NCI-H187 (cell line): ENCODE measurements at regions not wholly inside any gene's neighbourhood (a gene's known extent, or its start where the extent isn't known, plus 50 kb on each side); places are given as distances from the start of the nearest gene placed in this dataset.

ENCODE experiments used
- DNase-seq, 2 experiments: peaks; one replicate each; lab custom pipeline; 2025; lab: John Stamatoyannopoulos, UW

DNA sequence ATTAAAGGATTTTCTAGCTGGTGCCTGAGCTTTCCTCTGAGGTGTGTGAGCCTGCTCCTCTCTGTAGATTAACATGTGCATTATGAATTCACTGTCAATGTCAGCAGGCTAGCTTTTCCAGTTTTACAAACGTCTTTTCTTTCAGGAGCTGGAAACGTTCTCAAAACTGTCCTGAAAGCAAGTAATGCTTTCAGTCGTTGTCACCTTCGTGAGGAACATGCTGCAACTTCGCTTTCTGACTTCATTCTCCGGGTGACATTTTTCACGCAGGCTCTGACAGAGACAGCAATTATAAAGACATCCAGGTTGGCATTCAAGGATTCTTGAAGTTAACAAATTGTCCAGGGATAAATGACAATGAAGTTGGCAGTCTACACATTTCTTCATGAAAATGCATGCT is 671.5 kb downstream of the DHX35 start:
- no peak for DNase-seq

DNA sequence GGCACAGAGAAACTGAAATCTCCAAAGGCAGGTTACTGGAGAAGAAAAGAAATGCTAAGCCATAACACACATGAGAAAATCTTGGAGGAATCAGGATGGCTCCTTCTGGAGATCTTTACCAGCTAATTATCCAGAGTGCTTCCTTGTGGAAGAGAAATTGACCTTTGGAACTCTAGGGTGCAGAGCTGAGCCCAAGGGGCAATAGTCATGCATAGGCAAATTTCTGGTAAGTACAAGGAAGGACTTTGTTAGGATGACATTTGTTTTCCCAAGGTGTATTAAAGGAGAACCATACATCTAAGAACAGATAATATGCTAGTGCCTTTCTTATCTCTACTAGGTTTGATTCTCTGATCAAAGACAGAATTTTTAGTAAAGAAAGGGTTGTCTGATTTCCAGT is 670.6 kb downstream of the DHX35 start:
- no peak for DNase-seq

DNA sequence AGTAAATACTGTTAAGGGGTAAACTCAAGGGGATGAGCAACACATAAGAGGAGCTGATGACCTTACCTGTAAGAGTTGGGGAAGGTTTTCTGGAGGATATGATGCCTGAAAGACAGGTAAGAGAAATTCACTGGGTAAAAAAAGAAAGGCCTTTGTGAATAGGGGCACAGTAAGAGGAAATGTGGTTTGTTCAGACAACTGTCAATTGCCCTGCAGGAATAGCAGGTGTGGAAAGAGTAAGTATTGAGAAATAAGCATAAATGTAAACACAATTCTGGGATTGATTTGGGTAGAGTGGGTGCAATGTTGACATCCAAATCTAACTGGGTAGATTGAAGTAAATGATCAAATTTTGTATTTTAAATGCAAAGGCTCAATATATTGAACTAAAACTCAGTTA is 670.0 kb downstream of the DHX35 start:
- no peak for DNase-seq

DNA sequence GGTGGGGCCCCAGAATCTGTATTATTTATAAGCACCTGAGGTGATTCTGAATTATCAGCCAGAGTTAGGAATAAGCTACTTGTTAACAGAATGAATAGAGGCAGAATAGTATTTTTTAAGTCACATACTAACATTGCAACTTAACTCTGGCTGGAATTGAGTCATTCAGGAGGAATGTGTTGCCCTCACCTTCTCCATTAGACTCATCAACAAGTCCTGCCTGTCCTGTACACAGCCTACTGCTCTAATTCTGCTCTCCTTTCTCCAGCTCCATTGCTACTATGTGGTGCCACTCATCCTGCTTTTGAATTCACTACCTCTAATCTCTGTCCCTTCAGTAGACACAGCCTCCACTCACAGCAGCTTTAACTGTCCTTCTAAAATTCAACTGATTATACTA is 669.4 kb downstream of the DHX35 start:
- DNase-seq: no peak

DNA sequence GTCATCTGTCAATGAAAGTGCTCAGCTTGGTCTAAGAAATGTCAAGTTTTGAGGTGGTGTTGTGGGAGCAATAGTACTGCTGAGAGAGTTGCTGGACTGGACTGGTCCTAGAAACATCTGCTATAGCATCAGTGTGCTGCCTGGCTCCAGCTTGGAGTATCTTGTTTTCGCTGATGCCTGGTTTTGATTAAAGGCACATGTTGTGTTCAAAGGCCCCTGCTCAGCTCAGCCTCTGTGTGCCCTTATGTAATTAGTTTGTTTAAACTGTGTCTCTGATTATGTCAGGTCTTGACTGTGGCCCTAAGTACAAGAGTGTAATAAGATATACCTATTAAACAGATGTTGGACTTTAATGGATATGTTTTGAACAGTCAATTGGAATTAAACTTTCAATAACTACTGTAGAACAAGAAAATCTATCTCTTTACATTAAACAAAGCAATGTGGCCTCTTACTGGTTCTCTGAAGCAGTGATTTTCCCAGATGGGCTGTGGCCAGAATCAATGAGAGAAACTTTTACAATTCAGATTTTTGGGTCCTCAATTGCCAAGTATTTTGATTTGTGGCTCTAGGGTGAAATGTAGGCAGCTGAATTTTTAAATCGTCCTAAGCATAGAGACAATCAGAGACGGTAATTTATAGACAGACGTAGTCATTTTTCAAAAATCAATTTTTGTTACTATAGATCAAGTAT is 668.2 kb downstream of the DHX35 start:
- DNase-seq: no peak

DNA sequence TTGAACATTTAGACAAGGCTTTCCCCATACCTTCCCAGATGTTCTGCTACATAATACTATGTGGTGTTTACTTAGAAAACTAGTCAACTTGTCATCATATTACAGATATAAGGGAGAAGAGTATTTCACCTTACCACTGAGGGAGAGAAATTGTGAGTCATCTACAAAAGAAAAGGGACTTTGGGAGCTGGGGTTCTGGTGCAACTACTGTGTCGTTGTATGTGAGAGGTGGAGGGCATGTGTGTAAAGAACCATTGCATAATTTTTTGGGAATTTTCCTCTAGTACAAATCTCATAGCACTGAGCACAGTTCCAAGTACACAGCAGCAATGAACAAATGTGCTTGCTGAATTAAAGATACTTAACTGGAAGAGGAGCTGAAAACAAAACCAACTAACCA is 665.6 kb downstream of the DHX35 start:
- no peak for DNase-seq

DNA sequence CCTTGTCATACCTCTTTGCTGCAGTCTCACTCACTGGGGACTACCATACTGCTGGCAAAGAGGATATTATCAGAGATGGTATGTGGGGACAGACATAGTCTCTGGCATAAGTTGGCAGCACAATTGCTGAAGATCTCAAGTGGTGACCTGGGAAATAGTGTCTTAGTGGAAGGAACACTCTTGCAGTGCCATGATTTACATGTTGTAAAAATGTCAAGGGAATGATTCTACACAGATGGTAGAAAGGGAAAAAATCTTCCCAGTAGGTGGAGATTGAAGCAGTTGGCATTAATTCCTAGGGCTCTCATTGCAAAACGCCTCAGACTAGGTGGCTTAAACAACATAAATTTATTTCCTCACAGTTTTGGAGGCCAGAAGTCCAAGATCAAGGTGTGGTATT is 662.2 kb downstream of the DHX35 start:
- DNase-seq: no peak

DNA sequence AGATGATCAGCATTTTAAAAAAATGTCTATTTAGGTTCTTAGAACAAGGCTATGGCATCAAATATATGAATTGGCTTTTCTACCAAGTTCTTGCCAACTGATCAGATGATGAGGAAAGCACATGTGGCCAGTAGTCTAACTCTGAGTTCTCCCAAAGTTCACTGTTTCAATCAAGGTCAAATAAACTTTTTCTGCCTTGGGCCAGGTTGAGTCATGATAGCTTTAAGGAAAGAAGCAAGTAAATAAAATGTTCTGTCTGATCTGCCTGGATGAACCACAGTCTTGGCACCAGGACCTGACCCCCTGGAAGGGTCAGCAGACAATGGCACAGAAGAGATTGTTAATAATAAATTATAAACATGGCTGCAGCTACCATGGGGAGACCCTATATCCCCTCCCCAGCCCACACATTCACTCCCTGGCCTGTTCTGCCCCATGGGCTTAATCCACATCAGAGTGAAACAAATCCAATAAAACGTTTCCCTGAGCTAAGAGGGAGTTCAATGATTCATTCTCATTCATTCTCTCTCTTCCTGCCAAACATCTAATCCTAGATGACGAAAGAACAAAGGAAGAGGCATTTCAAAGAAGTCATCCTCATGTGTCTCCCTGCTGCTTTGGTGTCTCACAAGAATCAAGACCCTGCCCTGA is 661.6 kb downstream of the DHX35 start:
- DNase-seq: no peak

DNA sequence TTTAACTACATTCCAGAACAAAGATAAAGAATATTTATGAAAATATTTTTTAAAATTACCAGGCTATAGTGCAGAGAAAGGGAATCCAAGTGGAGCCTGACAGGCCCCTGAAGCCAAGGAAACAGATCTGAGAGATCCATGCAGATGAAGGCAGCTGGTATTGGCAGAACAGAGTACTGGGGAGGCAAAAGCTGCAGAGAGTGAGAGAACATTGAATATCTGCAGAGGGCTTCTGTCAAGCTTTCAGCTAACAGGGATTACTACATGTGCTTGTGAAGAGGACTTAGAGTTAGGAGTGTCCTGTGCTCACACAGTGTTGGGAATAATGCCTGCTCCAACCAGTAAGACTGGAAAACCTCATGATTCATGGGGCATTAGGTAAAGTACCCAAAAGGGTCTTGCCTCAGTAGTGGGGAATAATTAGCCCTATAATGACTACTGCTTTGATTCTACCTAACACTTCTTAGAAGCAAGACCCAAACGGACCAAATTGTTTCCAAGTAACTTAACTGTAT is 657.2 kb downstream of the DHX35 start:
- no peak for DNase-seq

DNA sequence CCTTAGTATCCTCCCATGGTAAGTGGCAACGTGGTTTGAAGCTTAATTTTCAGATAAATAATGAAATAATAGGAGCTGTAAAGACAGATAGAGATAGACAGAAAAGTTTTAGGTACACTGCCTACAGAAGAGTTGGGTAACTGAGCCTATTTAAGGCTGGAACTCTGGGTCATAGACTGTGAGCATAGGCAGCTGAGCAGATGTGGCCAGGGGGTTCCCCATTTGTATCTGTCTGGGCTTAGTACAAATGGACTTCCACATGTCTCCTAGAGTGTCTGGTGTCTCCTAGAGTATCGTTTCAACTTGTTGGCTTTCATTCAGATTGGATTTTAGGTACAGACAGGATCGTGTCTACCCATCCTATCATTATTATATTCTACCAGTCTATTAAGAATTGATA is 649.8 kb downstream of the DHX35 start:
- no peak for DNase-seq

DNA sequence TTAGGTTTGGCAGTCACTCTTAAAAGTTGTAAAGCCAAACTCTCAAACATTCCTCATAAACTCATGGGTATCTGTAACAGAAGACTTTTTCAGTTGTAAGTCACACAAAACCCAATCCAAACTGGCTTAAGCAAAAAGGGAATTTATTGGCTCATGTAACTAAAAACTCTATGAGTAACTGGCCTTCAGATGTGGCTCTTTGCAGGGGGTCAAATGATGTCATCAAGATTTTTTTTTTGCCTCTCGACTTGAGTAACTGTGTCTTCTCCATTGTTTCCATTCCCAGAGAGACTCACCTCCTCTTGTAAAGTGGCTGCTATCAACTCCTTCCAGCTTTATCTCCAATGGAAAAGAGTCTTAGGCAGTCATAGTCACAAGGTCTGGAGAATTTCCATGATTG is 645.0 kb downstream of the DHX35 start:
- no peak for DNase-seq

DNA sequence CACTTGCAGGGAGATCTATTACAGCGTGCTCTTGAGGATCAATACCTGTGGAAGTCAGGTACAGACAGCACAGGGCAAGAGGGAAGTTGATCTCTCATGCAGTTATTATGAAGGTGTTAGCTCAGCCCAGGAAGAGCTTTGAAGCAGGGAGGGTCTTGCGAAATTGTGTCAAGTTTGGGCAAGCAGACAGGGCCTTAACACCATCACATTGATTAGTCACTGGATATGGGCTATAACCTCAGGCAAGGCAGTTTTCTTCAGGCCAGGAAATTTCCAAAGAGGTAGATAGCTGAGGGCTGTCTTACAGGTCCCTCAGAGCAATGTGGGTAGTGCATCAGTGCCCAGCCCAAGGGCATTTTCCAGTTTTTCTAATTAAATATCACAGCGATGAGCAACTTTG is 643.8 kb downstream of the DHX35 start:
- no peak for DNase-seq

DNA sequence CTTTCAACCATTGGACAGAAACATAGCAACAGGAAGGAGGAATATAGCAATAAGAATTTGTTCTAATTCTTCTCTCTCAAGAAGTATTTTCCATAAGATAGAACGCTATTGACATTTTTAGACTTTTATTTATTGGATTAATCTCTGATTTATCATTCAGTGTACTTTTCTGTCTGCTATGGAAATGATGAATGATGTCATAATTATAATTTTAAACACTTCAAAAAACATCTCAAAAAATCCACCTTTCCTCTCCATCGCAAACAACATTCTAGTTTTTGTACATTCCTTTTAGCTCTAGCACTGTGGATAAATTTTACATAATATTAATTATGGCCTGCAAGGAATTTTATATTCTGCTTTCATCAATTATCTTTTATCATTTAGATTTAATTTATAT is 643.2 kb downstream of the DHX35 start:
- no peak for DNase-seq

DNA sequence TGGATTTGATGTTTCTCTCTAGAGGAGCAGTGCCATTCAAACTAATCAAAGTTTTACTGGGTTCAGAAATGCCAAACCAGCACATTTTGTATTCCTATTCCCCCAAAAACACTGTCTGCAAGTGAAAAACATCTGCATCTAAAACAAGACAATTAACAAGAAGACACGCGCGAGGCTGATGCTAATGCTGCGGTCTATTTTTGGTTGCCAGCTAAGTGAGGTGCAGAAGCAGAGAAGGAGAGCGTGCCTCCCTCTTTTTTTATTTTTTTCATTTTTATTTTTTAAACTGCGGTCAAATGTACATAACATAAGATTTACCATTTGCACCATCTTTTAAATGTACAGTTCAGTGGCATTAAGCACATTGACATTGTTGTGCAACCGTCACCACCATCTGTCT is 641.1 kb downstream of the DHX35 start:
- DNase-seq: no peak

DNA sequence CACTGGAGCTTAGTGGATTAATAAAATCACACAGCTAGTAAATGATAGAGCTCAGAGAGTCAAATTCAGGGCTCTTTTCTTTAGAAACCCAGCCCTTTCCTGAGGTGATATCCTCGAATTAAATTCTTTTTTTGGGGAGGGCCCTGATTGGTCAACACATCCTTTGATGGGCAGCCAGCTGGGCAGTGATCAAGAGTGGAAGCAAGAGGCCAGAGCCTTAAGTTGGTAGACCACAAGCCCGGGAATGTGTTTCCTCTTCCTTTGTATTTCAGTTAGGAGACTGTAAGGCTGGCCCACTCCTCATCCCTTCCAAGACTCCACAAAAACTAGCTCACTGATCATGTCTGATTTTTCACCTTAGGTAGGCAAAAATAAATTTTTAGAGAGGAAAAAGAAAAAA is 640.5 kb downstream of the DHX35 start:
- DNase-seq: no peak

DNA sequence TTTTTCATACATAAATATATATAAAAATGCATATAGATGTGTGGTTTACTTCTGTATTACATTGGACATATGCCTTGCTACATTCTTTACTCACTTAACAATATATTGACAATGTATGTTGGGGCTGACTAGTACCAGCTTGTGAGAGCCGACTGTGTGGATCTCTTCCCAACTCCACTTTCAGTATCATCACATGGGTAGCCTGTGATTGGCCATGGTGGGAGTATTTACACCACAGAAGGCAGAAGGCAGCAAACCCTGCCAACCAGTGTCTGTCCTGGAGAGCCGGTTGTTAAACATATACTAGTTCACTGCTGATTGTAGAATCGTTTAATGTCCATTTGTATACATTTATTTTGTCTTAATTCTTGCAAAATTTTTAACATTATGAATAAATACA is 638.7 kb downstream of the DHX35 start:
- no peak for DNase-seq

DNA sequence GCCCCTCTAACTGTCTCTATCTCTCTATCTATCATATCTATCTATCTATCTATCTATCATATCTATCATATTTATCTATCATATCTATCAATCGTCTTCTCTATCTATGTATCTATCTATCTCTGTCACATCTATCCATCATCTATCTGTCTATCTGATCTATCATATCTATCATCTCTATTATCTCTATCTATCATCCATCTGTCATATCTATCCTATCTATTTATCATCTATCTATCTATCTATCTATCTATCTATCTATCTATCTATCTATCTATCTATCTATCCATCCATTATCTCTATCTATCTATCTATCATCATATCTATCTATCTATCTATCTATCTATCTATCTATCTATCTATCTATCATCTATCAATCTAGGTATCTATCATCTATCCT is 638.0 kb downstream of the DHX35 start:
- no peak for DNase-seq

DNA sequence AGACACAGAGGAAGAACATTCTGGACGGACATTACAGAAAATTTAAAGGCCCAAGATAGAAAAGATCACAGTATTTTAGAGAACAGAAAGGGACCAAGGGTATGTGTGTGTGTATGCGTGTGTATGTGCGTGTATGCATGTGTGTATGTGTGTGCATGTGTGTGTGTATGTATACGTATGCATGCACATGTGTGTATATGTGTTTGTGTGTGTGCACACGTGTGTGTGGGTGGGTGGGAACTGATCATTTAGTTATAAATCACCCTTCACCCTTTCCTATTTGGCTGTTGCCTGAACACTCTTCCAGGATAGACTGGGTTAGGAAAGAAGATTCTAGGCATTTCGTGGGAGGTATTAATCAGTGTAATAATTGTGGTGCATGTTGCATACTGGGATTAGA is 634.4 kb downstream of the DHX35 start:
- no peak for DNase-seq

DNA sequence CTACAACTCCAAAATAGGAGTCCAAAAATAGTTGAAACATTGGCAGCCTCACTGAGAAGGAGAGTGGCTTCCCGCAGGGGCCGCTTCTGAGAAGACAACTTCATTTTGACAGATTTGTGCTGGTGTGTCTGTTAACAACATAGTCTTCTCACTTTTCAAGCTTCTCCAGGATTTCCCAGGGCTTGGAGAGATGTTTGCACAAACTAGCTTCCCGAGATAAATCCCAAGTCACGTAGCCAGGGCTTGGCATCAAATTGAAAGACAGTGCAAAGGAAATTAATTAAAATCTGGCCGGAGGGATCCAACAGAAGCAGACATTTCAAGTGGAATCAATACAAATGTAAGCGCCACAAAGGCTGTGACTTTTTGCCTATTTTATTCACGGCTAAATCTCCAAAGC is 630.2 kb downstream of the DHX35 start:
- DNase-seq: no peak

DNA sequence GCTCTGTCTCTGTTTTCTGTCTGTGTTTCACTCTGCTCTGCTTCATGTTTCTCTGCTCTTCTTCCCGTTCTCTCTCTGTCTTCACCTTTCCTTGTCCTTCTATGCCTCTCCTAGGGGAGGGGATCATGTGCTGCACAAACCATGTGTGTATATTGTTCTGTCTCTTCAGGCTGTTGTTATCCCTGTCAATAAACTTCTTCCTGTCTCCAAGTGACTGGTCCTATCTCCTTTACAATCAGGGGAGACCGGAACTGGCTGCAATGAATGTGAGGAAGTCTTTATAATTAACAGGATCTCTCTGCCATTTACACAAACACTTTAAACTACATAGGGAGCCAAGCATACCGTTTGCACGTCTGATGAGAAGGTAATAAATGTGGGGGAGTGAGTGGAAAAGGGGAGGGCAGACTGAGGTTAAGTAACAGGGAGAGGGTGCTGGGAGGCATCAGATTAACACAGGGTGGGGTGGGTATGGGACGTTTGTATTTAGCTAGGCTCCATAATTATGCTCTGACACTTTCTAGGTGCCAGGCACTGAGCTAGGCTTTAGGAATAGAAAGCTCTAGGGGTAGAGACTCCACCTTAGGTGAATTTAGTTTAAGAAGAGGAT is 626.1 kb downstream of the DHX35 start:
- no peak for DNase-seq

DNA sequence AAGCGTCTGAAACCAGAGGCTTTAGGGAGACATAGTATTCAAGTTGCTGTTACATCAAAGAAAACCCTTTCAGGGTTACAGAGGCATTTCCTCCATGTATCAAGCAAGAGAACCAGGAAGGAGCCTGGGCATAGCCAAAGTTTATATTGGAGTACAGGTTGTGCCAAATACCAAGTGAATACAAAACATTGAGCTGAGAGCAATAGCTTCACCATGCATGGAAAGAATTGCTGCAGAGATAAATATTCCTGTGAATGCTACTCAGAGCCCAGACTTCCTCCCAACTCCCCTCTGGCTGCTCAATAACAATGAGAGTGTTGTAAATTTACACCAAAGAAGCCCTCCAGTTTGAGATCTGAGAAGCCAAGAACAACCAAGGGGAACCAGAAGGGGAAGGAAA is 618.9 kb downstream of the DHX35 start:
- DNase-seq: no peak

DNA sequence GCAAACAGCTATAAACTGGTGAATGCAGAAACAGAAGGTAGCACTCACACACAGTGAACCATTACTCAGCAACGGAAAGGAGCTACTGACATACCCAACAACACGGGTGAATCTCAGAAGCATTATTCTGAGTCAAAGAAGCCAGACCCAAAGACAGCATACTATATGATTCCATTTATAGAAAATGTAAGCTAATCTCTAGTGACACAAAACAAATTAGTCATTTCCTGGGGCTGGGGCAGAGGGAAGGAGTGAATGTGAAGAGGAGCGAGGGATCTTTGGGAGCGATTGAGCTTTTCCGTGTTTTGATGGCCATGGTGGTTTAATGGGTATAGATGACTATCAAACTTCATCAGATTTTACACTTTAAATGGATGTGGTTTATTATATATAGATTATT is 614.6 kb downstream of the DHX35 start:
- no peak for DNase-seq

DNA sequence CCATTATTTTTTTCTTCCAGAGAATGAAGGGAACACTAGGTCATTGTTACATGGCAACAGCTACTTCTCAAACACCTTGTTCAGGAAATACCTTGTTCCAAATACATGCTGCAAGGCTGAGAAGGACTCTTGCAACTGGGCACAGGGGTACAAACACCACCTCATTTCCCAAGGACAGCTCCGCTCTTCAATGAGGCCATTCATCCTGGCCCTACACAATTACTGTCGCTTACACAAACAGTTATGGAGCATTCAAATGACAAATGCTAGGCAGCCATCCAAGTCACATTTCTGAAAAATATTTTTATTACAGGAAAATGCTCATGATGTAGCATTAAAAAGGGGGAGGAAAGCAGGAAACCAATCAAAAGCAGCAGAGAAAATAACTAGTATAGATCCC is 611.9 kb downstream of the DHX35 start:
- no peak for DNase-seq

DNA sequence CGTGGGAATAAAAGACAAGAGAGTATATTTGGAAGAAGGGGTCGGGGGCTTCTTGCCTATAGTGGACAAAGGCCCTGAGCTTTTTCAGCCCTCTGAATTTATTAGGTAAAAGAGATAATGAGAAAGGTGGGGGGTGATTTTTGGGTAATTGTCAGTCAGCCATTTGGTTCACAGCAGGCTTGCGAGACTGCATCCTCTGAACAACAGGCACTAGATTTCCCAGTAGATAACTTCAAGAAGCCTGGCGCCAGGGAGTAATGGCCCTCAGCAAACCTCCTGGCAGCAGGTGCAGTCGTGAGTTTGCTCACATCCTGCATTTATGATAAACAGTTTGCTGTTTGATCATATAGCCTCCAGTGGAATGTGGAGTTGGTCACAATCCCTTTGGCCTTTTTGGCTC is 609.0 kb downstream of the DHX35 start:
- no peak for DNase-seq
